GM21515 (cell line): ENCODE measurements at regions not wholly inside any gene's neighbourhood (a gene's known extent, or its start where the extent isn't known, plus 50 kb on each side); places are given as distances from the start of the nearest gene placed in this dataset.

Source experiments
- ATAC-seq: cut with Tn5 transposase; IDR thresholded peaks from one replicate; pipeline ENCODE4 v1.9.1; 2021; ENCODE audit not compliant: unreplicated experiment

DNA sequence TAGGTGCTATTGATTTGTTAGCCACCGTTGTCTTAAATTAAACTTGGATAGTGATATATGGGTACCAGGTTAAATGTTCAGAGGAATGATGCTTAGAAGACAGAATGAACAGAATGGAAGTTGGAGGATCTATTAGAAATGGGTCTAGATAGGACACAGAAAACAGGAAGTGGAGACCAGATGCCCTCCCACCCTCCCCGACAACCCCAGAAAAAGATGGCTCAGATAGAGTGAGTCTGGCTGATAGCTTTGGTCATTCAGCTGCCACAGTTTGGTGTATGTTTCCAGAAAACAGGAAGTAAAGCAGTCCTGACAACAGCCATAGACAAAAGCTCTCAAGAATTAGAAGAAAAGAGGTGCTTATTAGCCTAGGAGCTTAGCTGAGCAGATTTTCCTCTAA lies 71.5 kb upstream of the DSG1 start:
- no peak for ATAC-seq

DNA sequence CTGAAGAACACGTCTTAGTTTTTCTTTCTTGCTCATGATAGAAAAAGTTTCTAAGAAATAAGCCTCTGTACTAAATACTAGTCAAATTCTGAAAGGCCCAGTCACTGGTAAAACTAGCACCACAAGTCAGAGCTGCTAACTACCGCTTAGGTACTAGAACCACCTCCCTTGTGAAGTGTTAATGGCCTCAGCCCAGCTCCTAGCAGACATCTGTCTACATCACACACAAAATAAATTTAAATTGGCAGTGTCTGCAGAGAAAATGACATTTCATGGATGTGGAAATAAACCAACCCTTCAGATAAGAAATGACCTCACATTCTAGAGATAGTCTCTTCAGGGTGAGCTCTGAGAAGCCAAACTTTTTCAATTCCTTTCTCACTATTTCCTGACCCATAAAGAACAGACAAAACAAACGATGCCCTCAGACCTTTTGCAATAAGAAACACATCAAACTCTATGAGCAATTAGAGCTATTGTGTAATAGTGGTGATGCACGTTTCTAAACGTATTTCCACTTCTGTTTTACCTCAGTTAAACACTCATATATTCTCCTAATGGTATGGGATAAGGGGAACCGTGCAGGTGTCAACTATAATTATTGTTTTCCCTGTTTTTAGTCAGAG lies 70.3 kb upstream of the DSG1 start:
- no peak for ATAC-seq

DNA sequence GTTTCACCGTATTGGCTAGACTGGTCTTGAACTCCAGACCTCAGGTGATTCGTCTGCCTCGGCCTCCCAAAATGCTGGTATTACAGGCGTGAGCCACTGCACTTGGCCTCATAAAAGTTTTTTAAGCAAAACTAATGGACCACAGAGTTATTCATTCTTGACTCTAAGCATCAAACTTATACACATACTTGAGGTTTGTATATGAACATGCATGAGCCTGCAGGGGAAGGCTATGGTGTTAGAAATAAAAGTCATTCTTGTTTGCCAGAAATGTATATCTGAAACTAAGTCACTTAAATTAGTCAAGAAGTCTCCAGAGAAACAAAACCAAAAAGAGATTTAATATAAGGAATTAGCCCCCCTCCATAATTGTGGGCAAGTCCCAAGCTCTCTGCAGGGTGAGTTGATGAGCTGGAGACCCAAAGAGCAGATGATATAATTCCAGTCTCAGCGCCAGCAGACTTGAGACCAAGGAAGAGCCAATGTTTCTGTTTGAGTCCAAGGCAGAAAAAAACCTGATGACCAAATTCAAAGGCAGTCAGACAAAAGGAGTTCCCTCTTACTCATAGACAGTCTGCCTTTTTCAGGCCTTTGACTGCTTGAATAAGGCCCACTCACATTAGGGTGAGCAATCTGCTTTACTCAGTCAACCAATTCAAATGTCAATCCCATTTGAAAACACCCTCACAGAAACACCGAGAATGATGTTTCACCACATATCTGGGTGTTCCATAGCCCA lies 69.0 kb upstream of the DSG1 start:
- no peak for ATAC-seq

DNA sequence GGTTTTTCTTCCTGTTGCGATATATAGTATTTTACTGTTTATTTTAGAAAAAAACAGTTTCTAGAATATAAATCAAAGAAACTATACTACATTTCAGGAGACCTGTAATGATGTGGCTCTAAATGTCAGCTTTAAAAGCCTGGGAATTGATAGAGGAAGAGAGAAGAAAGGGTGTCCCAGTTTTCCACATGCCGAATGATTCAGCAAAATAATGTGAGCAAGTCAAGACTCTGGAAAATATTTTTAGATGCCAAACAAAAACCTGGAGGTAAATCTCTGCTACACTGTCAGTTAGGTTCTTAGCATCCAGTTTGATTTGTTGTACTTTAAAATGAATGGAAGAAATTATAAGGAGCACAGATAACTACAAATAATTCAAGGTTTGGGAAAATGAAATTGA lies 67.1 kb upstream of the DSG1 start:
- ATAC-seq, result no peak

DNA sequence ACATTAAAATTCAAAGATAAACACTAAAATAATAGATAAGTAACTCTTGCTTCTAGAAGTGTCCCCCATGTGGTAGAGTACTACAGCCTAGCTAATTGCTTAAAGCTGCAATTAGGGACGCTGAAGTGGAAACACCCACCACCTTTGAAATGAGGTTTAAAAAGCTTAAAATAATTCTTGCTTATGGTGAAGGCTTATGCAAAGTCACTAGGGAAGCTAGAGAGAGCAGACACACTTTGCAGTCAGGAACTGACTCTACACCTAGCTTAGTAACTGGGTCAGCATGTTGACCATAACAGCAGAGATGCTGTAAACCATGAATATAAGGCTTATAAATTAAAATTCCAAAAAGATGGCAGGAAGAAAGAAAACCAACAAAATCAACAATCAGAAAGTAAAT lies 65.4 kb upstream of the DSG1 start:
- no peak for ATAC-seq

DNA sequence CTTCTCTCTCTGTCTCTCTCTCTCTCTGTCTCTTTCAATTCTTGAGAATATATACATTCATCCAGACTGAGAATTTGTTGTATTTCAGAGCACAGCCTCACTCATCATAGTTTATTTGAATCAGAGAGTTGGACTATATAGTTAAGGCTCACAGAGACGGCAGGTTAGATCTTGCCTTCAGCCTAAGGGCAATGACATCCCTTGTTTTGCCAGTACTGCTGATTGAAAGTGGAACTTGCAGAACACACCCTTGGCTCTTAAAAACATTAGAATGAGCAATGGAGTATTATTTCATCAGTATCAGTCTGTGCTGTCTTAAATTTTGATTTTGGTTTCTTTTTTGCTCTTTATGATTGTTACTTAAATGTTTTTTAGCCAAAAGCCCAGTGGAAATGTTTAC lies 62.0 kb upstream of the DSG1 start:
- no peak for ATAC-seq

DNA sequence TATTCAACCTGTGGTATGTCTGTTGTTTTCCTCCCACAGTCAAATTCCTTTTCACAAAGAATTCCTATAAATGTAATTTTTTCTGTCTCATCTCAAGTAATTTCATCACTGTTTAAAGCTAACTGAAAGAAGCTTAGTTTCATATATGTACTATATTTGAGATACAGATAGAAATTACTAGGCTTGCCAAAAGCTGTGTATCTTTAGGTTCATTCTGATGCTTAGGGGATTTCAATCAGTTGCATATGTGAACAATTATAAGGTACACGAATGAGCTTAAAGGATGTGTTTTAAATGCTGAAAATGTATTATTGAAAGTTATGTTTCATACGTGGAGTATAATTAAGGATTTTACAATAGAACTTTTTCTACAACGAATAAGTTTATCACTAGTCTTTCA lies 59.2 kb upstream of the DSG1 start:
- no peak for ATAC-seq

DNA sequence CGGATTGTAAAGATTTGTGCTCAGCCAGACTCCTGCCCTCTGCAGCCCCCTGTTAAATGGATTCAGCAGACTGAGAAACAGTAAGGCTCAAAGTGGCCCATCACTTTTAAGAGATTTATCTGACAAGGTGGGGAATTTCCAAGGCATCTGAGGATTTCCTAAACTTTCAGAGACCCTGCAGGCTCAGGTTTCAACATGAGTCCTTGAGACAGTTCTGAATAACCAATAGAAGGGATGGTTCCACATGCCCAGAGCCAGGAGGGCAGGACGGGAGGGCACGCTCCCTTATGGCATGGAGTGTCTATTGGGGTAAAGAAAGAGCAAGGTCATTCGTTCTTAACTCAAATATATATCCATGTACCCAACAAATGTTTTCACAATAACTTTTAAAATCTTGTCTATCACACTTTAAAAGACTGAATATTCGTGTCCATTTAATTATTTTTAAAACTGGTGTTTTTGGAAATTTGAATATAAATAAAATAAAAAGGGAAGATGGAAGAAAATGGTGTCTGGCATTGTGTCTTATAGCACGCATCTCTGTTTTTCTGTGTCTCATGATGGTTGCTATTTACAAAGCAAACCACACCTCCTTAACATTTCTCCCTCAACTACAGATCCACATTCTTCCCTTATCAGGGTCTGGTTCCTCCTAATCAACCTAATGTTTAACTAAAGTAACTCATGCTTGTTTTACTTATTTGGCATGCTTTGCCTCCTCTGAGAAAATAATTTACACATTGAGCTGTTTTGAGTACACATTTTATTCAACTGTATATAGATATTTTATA lies 56.0 kb upstream of the DSG1 start:
- ATAC-seq, result no peak

DNA sequence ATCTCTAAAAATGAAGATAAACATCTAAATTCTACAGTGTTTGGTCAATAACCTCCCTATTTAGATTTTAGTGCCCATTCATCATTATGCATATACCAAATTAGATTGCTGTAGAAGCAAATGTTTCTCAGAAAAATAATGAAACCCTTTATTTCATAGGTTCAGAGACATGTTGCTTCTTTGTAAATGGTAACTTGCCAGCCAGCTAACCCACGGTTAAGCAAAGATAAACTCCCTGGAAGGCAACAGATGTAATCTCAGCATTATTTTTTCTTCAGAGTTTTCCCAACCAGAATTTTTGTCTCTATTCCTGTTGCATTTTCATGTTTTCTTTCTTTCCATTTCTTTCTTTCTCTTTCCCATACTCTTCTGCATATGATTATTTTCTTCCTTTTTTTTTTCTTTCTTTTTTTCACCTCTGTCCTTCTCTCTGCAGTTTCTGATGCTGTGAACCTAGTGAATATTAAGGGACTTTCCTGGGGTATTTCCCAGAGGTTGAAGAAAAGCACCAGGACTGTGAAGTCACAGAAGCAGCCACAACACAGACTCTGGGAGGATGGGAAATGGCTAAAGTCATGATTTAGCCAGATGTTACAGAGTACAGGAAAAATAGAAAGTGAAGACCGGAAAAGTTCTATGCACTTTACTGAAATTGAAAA lies 50.0 kb upstream of the DSG1 start:
- peak; percentile 70 for ATAC-seq
